Keratinocyte (primary cell): ENCODE measurements at regions not wholly inside any gene's neighbourhood (a gene's known extent, or its start where the extent isn't known, plus 50 kb on each side); places are given as distances from the start of the nearest gene placed in this dataset.

Source experiments
- DNase-seq: peaks from one replicate; pipeline ENCODE4 v3.0.0-alpha.2; 2011; ENCODE audit warnings: low read depth, missing footprints, low spot score
- FAIRE-seq: peaks from 2 replicates; lab custom pipeline; 2011; peaks lifted over from hg19 to GRCh38; lab: Jason Lieb, UNC
- H2AFZ ChIP-seq: 2 replicates; pipeline ENCODE4 v1.6.0; 2012; ENCODE audit warnings: low read length, control low read depth, inconsistent platforms; ENCODE audit not compliant: control insufficient read depth
- H3K27ac ChIP-seq: 2 replicates; pipeline ENCODE4 v1.5.1; 2011; ENCODE audit warnings: low read length; ENCODE audit not compliant: control insufficient read depth, insufficient read depth
- H3K27me3 ChIP-seq: 3 replicates; pipeline ENCODE4 v1.6.0; 2011; ENCODE audit warnings: low read length; ENCODE audit not compliant: control insufficient read depth, insufficient read depth; ENCODE audit errors: extremely low read depth
- H3K36me3 ChIP-seq, 2 experiments: 2 replicates in 1 of 2; 3 replicates in 1 of 2; pipeline ENCODE4 v1.5.1; 2011; ENCODE audit warnings: low read length in 2 of 2, mild to moderate bottlenecking in 1 of 2; ENCODE audit not compliant: control insufficient read depth in 2 of 2, insufficient read depth in 2 of 2; ENCODE audit errors: extremely low read depth in 1 of 2
- H3K4me1 ChIP-seq: 3 replicates; pipeline ENCODE4 v1.5.1; 2011; ENCODE audit warnings: low read length; ENCODE audit not compliant: control insufficient read depth, insufficient read depth; ENCODE audit errors: extremely low read depth
- H3K4me2 ChIP-seq: 3 replicates; pipeline ENCODE4 v1.6.0; 2011; ENCODE audit warnings: low read depth, low read length; ENCODE audit not compliant: control insufficient read depth, insufficient read depth; ENCODE audit errors: extremely low read depth
- H3K4me3 ChIP-seq, 3 experiments: fragments of 200-600 bp in 1 of 3; sonication (generic) in 1 of 3; 2 replicates in 2 of 3; 3 replicates in 1 of 3; pipeline ENCODE4 v1.5.1; 2011 to 2016; ENCODE audit warnings: low read length in 3 of 3, mild to moderate bottlenecking in 3 of 3, control low read depth in 2 of 3, inconsistent platforms in 1 of 3, low read depth in 1 of 3, mixed read lengths in 1 of 3, mixed run types in 1 of 3, moderate library complexity in 1 of 3; ENCODE audit not compliant: control insufficient read depth in 2 of 3, insufficient read depth in 2 of 3; ENCODE audit errors: extremely low read depth in 1 of 3
- H3K79me2 ChIP-seq: 2 replicates; pipeline ENCODE4 v1.6.0; 2012; ENCODE audit warnings: low read length; ENCODE audit not compliant: control insufficient read depth, insufficient read depth
- H3K9ac ChIP-seq: 3 replicates; pipeline ENCODE4 v1.6.0; 2011; ENCODE audit warnings: low read length; ENCODE audit not compliant: control insufficient read depth, insufficient read depth; ENCODE audit errors: extremely low read depth
- H3K9me1 ChIP-seq: 3 replicates; pipeline ENCODE4 v1.6.0; 2011; ENCODE audit warnings: low read length; ENCODE audit not compliant: control insufficient read depth, insufficient read depth; ENCODE audit errors: extremely low read depth
- H3K9me3 ChIP-seq: 2 replicates; pipeline ENCODE4 v1.5.1; 2012; ENCODE audit warnings: low read depth, low read length; ENCODE audit not compliant: control insufficient read depth
- H4K20me1 ChIP-seq: 3 replicates; pipeline ENCODE4 v1.6.0; 2011; ENCODE audit warnings: low read length; ENCODE audit not compliant: control insufficient read depth, insufficient read depth; ENCODE audit errors: extremely low read depth
- CTCF ChIP-seq, 3 experiments: IDR thresholded peaks in 1 of 3; conservative IDR thresholded peaks in 1 of 3; optimal IDR thresholded peaks in 1 of 3; 2 replicates in 2 of 3; 3 replicates in 1 of 3; pipeline versions ENCODE3 to v1.5.1; 2011; ENCODE audit warnings: low read length in 3 of 3, mild to moderate bottlenecking in 3 of 3, moderate library complexity in 2 of 3, control low read depth in 1 of 3, inconsistent platforms in 1 of 3; ENCODE audit not compliant: insufficient read depth in 2 of 3; ENCODE audit errors: extremely low read depth in 1 of 3
- EZH2 ChIP-seq: IDR thresholded peaks from one replicate; pipeline ENCODE4 v1.6.1; 2012; ENCODE audit warnings: inconsistent platforms, mild to moderate bottlenecking, low read length, moderate library complexity
- dilution Hi-C: fragments of 300-500 bp; cut with MboI; formaldehyde crosslinking; loops from one replicate; pipeline ENCODE4 v1.7.0; 2020; ENCODE audit warnings: low sequenced_read_pairs; ENCODE audit not compliant: extremely low pct_ligation_motif_present

GRCh38 chr7:46192271-46192670, 271.2 kb upstream of the IGFBP3 start:
- DNase-seq (no peak), FAIRE-seq (no peak)
- dilution Hi-C loops: no loop called here
- Histone ChIP-seq H3K4me2 (peak overlapping the region; percentile 46), H3K9me1 (no peaks in the 10 kb centered on the region), H3K9ac (peak overlapping the region; percentile 40), H2AFZ (peak overlapping the region; percentile 72), H3K36me3 (no peaks in the 10 kb centered on the region), H3K27me3 (no peaks in the 10 kb centered on the region), H3K4me3 (no peak overlapping the region), H4K20me1 (no peaks in the 10 kb centered on the region), H3K79me2 (no peaks in the 10 kb centered on the region), H3K4me1 (peaks cover 21% of the 10 kb centered on the region), H3K27ac (peak overlapping the region; percentile 83), H3K9me3 (no peaks in the 10 kb centered on the region)
- no peak for TF ChIP-seq EZH2
- TF ChIP-seq CTCF (optimal IDR thresholded peaks at IDR 0.05 in 1 of 3, IDR thresholded peaks at IDR 0.05 in 1 of 3, conservative IDR thresholded peaks at IDR 0.05 in 1 of 3; ENCODE audit: extremely low read depth in 1 of 3, insufficient read depth in 2 of 3, low read length in 3 of 3): no peak

GRCh38 chr7:46191776-46192175, 270.7 kb upstream of the IGFBP3 start:
- peak; percentile 88 for FAIRE-seq
- TF ChIP-seq EZH2 (no peak), CTCF (optimal IDR thresholded peaks at IDR 0.05 in 1 of 3, IDR thresholded peaks at IDR 0.05 in 1 of 3, conservative IDR thresholded peaks at IDR 0.05 in 1 of 3; ENCODE audit: extremely low read depth in 1 of 3, insufficient read depth in 2 of 3, low read length in 3 of 3) (no peak)

More at GRCh38 chr7:46191776-46192175, 270.7 kb upstream of the IGFBP3 start:
- Histone ChIP-seq H4K20me1 (no peaks in the 10 kb centered on the region), H2AFZ (peak overlapping the region; percentile 72), H3K9me3 (no peaks in the 10 kb centered on the region), H3K79me2 (no peaks in the 10 kb centered on the region), H3K9me1 (no peaks in the 10 kb centered on the region), H3K27ac (peak overlapping the region; percentile 83), H3K36me3 (no peaks in the 10 kb centered on the region), H3K9ac (peak overlapping the region; percentile 40), H3K4me3 (no peak overlapping the region), H3K27me3 (no peaks in the 10 kb centered on the region), H3K4me2 (peak overlapping the region; percentile 46), H3K4me1 (peaks cover 21% of the 10 kb centered on the region)
- dilution Hi-C loops: no loop called here
- no peak for DNase-seq
